ENCODE measurements at regions not wholly inside any gene's neighbourhood (a gene's known extent, or its start where the extent isn't known, plus 50 kb on each side); places are given as distances from the start of the nearest gene placed in this dataset.
"Not testable (repeated sequence)": the region's sequence is repeated elsewhere in the genome, so short reads cannot be mapped to it uniquely, and the experiment has no call there.

GRCh38 chr13:100957741-100958140 is 283.1 kb upstream of the TMTC4 start:
- TF ChIP-seq, protein P1, sequence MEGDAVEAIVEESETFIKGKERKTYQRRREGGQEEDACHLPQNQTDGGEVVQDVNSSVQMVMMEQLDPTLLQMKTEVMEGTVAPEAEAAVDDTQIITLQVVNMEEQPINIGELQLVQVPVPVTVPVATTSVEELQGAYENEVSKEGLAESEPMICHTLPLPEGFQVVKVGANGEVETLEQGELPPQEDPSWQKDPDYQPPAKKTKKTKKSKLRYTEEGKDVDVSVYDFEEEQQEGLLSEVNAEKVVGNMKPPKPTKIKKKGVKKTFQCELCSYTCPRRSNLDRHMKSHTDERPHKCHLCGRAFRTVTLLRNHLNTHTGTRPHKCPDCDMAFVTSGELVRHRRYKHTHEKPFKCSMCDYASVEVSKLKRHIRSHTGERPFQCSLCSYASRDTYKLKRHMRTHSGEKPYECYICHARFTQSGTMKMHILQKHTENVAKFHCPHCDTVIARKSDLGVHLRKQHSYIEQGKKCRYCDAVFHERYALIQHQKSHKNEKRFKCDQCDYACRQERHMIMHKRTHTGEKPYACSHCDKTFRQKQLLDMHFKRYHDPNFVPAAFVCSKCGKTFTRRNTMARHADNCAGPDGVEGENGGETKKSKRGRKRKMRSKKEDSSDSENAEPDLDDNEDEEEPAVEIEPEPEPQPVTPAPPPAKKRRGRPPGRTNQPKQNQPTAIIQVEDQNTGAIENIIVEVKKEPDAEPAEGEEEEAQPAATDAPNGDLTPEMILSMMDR (conservative IDR thresholded peaks at IDR 0.05; ENCODE audit: control insufficient read depth, insufficient read depth, low read depth, low read length): no peak
- H3K4me3 ChIP-seq (ENCODE audit: control insufficient read depth, low read depth, low read length): no peak overlapping the region
- DNase-seq (ENCODE audit: low read depth): no peak

GRCh38 chr13:100954430-100955305 is 280.1 kb upstream of the TMTC4 start:
- TF ChIP-seq, protein P1 (conservative IDR thresholded peaks at IDR 0.05; ENCODE audit: control insufficient read depth, insufficient read depth, low read depth, low read length): no peak
- peak; percentile 6 for DNase-seq (ENCODE audit: low read depth)
- H3K4me3 ChIP-seq (ENCODE audit: control insufficient read depth, low read depth, low read length): no peak overlapping the region

GRCh38 chr13:100951016-100951415 is 276.4 kb upstream of the TMTC4 start:
- H3K4me3 ChIP-seq (ENCODE audit: control insufficient read depth, low read depth, low read length): no peak overlapping the region
- TF ChIP-seq, protein P1 (conservative IDR thresholded peaks at IDR 0.05; ENCODE audit: control insufficient read depth, insufficient read depth, low read depth, low read length): no peak
- DNase-seq (ENCODE audit: low read depth): no peak

- not testable (repeated sequence) for H3K4me3 ChIP-seq (ENCODE audit: control insufficient read depth, low read depth, low read length); DNase-seq (ENCODE audit: low read depth)
Observed at GRCh38 chr13:100948937-100949336, 274.3 kb upstream of the TMTC4 start.

DNA sequence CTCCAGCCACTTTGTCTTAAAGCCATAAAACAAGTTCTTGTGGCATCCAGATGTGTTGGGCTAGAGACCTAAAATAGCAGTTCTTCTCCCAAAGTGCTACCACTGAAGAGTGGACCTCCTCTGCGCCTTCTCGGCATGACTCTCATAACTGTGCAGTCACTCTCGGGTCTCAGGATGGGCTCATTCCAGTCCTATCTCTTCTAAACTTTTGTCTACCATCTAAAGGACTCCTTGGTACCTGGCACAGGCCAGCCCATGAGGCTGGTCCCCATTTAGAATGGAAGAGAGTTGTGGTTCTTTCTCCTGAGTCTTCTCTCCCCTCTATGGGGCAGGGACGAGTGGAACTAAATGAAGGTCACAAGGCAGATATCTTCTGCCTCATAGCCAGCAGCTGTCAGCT is 272.0 kb upstream of the TMTC4 start:
- TF ChIP-seq, protein P1 (conservative IDR thresholded peaks at IDR 0.05; ENCODE audit: control insufficient read depth, insufficient read depth, low read depth, low read length): no peak
- H3K4me3 ChIP-seq (ENCODE audit: control insufficient read depth, low read depth, low read length): no peak overlapping the region
- DNase-seq (ENCODE audit: low read depth): no peak

DNA sequence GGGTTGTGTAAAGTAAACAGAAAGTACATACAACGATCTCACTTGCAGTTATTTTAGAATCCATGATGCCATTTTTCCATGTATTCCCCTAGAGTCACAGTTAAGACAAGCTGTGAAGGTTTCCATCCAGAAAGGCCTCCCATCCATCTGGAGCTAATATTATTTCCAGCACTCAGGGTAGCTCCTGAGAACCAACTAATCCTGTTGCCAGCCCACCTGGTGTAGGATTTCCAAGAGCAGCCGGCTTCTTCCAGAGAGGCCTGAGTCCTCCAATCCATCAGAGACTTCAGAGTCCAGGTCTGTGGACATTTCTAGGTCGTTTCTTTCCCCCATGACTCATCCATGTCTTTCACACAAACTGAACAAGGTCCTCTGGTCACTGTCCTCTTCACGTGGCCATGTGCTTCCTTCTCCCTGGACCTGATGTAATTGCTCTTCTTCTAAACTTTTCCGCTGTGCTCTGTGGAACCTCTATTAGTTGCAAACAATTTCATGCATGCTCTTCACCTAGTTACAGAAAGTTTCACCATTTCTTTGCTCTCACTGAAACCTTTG is 270.3 kb upstream of the TMTC4 start:
- no peak overlapping the region for H3K4me3 ChIP-seq (ENCODE audit: control insufficient read depth, low read depth, low read length)
- no peak for DNase-seq (ENCODE audit: low read depth)
- TF ChIP-seq, protein P1 (conservative IDR thresholded peaks at IDR 0.05; ENCODE audit: control insufficient read depth, insufficient read depth, low read depth, low read length): no peak

GRCh38 chr13:100942742-100943141 is 268.1 kb upstream of the TMTC4 start:
- no peak for DNase-seq (ENCODE audit: low read depth)
- no peak overlapping the region for H3K4me3 ChIP-seq (ENCODE audit: control insufficient read depth, low read depth, low read length)
- TF ChIP-seq, protein P1 (conservative IDR thresholded peaks at IDR 0.05; ENCODE audit: control insufficient read depth, insufficient read depth, low read depth, low read length): no peak

Measured in fibroblast of mammary gland (primary cell).